IMR-90 (cell line): ENCODE measurements at regions not wholly inside any gene's neighbourhood (a gene's known extent, or its start where the extent isn't known, plus 50 kb on each side); places are given as distances from the start of the nearest gene placed in this dataset.

Source experiments
- CEBPB ChIP-seq: IDR thresholded peaks from 2 replicates; pipeline ENCODE4 v1.6.1; 2012; ENCODE audit warnings: low read depth, low read length, improper control_type of control experiment
- CTCF ChIP-seq: conservative IDR thresholded peaks from 2 replicates; pipeline ENCODE4 v1.5.1; 2012; ENCODE audit warnings: mild to moderate bottlenecking, low read depth, low read length, improper control_type of control experiment
- FOS ChIP-seq: fragments of 150-350 bp; IDR thresholded peaks from 2 replicates; pipeline ENCODE4 v1.6.1; 2016; ENCODE audit warnings: low read depth, low read length
- MAFK ChIP-seq: IDR thresholded peaks from 2 replicates; pipeline ENCODE4 v1.6.1; 2012; ENCODE audit warnings: low read depth, low read length, improper control_type of control experiment
- MAZ ChIP-seq: IDR thresholded peaks from 2 replicates; pipeline ENCODE4 v1.6.1; 2012; ENCODE audit warnings: low read depth, mild to moderate bottlenecking, low read length, improper control_type of control experiment, moderate library complexity, borderline replicate concordance
- MXI1 ChIP-seq: IDR thresholded peaks from 2 replicates; pipeline ENCODE4 v1.6.1; 2012; ENCODE audit warnings: low read depth, mild to moderate bottlenecking, low read length, moderate library complexity, borderline replicate concordance
- POLR2A ChIP-seq: IDR thresholded peaks from 2 replicates; pipeline ENCODE4 v1.6.1; 2012; ENCODE audit warnings: mild to moderate bottlenecking, low read depth, low read length
- RAD21 ChIP-seq: IDR thresholded peaks from 2 replicates; pipeline ENCODE4 v1.6.1; 2012; ENCODE audit warnings: low read length, improper control_type of control experiment
- RCOR1 ChIP-seq: IDR thresholded peaks from 2 replicates; pipeline ENCODE4 v1.6.1; 2012; ENCODE audit warnings: mild to moderate bottlenecking, low read length, improper control_type of control experiment; ENCODE audit not compliant: insufficient replicate concordance
- RFX5 ChIP-seq: IDR thresholded peaks from 2 replicates; pipeline ENCODE4 v1.8.0; 2012; ENCODE audit warnings: low read depth, mild to moderate bottlenecking, low read length, moderate library complexity
- USF2 ChIP-seq: fragments of 150-350 bp; IDR thresholded peaks from 2 replicates; pipeline ENCODE4 v1.6.1; 2017; ENCODE audit warnings: mild to moderate bottlenecking, antibody characterized with exemption, low read length, low read depth

- TF ChIP-seq RCOR1: no peak
- TF ChIP-seq CTCF: no peak
- no peak for TF ChIP-seq CEBPB
- no peak for TF ChIP-seq POLR2A
- TF ChIP-seq MAFK: no peak
- TF ChIP-seq FOS: no peak
- no peak for TF ChIP-seq RAD21
- no peak for TF ChIP-seq MAZ
- no peak for TF ChIP-seq USF2
- TF ChIP-seq MXI1: no peak
- no peak for TF ChIP-seq RFX5
Observed at GRCh38 chr2:52498077-52498750, 1269.4 kb upstream of the CHAC2 start.
